ENCODE measurements at regions not wholly inside any gene's neighbourhood (a gene's known extent, or its start where the extent isn't known, plus 50 kb on each side); places are given as distances from the start of the nearest gene placed in this dataset.

DNA sequence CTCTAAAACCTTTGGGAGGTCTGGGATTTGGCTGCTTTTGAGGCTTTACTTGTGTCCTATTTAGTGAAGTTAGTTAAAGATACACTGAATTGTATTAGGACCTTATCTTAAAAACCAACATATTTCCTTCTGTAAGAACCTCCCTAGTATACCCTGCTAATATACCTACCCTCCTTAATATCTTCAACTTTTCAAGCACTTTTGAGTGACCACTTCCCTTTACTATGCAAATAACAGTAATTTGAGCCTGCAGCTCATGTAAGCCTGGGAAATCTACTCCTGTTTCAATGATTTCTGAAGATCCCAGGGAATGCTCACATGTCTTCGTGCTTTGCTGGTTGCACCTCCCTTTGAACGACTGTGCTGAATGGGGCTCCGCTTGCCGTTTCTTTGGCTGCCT lies 358.5 kb downstream of the YTHDC2 start:
- no TSS peak for BruUV-seq (replicated peaks)
- Histone ChIP-seq H4K20me1 (ENCODE audit: insufficient read depth, low read length) (no peaks in the 10 kb centered on the region), H3K18ac (ENCODE audit: low read depth, low read length) (no peak overlapping the region), H3K14ac (replicated peaks; ENCODE audit: low read depth, low read length) (no peak overlapping the region), H4K5ac (ENCODE audit: low read depth, low read length) (no peak overlapping the region), H3K4me3 (ENCODE audit: insufficient read depth, low read depth, low read length) (no peak overlapping the region), H2BK20ac (ENCODE audit: low read depth, low read length) (no peak overlapping the region), H2BK5ac (ENCODE audit: low read depth, low read length, poor library complexity, severe bottlenecking) (no peak overlapping the region), H3K23ac (ENCODE audit: low read depth, low read length) (no peak overlapping the region), H3K9ac (ENCODE audit: low read depth, low read length) (no peak overlapping the region), H2BK120ac (ENCODE audit: low read depth, low read length) (no peak overlapping the region), H3K9me1 (ENCODE audit: insufficient read depth, low read length) (no peaks in the 10 kb centered on the region), H3K4me1 (ENCODE audit: control insufficient read depth, insufficient read depth, low read length) (no peaks in the 10 kb centered on the region), H2AK5ac (ENCODE audit: low read depth, low read length) (no peak overlapping the region), H4K91ac (ENCODE audit: insufficient read depth, low read depth, low read length) (no peak overlapping the region), H2BK15ac (ENCODE audit: low read depth, low read length) (no peak overlapping the region), H3K4ac (ENCODE audit: low read depth, low read length) (no peak overlapping the region), H3K27me3 (ENCODE audit: control insufficient read depth, insufficient read depth, low read length) (no peaks in the 10 kb centered on the region), H3K56ac (ENCODE audit: extremely low read depth, insufficient read depth, low read length) (no peak overlapping the region), H2AFZ (replicated peaks; ENCODE audit: low read length, poor library complexity) (no peak overlapping the region), H3K4me2 (ENCODE audit: low read depth, low read length) (no peak overlapping the region), H3K9me3 (ENCODE audit: control insufficient read depth, insufficient read depth, low read length) (no peaks in the 10 kb centered on the region), H3K79me1 (ENCODE audit: low read depth in 1 of 2, low read length in 2 of 2) (no peaks in the 10 kb centered on the region), H4K8ac (ENCODE audit: low read depth in 2 of 2, low read length in 2 of 2) (no peak overlapping the region), H3K27ac (ENCODE audit: insufficient read depth, low read length) (no peak overlapping the region), H3K36me3 (ENCODE audit: control insufficient read depth, insufficient read depth, low read length) (no peaks in the 10 kb centered on the region), H2AK9ac (replicated peaks; ENCODE audit: low read depth, low read length, poor library complexity) (no peak overlapping the region)
- in situ Hi-C loops (cut with MboI; ENCODE audit: low sequenced_read_pairs): no loop called here
- TF ChIP-seq CTCF (conservative IDR thresholded peaks at IDR 0.05; ENCODE audit: low read depth, low read length) (no peak), ELK1 (IDR thresholded peaks at IDR 0.05; ENCODE audit: borderline replicate concordance, low read depth, low read length) (no peak), MAFK (IDR thresholded peaks at IDR 0.05; ENCODE audit: low read depth, low read length) (no peak), CHD1 (IDR thresholded peaks at IDR 0.05; ENCODE audit: low read depth, low read length) (no peak), POLR2A (IDR thresholded peaks at IDR 0.05; ENCODE audit: low read depth, low read length) (no peak), RCOR1 (IDR thresholded peaks at IDR 0.05; ENCODE audit: insufficient replicate concordance, low read length) (no peak), MAZ (IDR thresholded peaks at IDR 0.05; ENCODE audit: borderline replicate concordance, low read depth, low read length) (no peak), RAD21 (IDR thresholded peaks at IDR 0.05; ENCODE audit: low read length) (no peak), BHLHE40 (IDR thresholded peaks at IDR 0.05; ENCODE audit: low read depth, low read length) (no peak), SMC3 (IDR thresholded peaks at IDR 0.05; ENCODE audit: low read depth, low read length) (no peak), RFX5 (IDR thresholded peaks at IDR 0.05; ENCODE audit: low read depth, low read length) (no peak), FOS (IDR thresholded peaks at IDR 0.05; ENCODE audit: low read depth, low read length) (no peak), CEBPB (IDR thresholded peaks at IDR 0.05; ENCODE audit: low read depth, low read length) (no peak), MXI1 (IDR thresholded peaks at IDR 0.05; ENCODE audit: borderline replicate concordance, low read depth, low read length) (no peak)
- DNase-seq: no peak
- WGBS, 2 experiments (ENCODE audit: extremely low coverage in 2 of 2, insufficient read length in 1 of 2): 20% methylated on average over 1 of the region's 4 CpGs; no CpG with 5 or more reads in 1 of the 2 experiments
- intact Hi-C loops (cut with micrococcal nuclease): no loop called here
- no peak for ATAC-seq (ENCODE audit: low read depth)
- dilution Hi-C loops (cut with HindIII; ENCODE audit: low sequenced_read_pairs, unreplicated experiment): no loop called here
- ChIA-PET POLR2A (ENCODE audit: unreplicated experiment) (no interaction called here), CTCF (no interaction called here)
